Stimulated activated CD4-positive, alpha-beta T cell treated with anti-CD3 and anti-CD28 coated beads, TNF-alpha, amount 100 ng/mL, for 1 hour (primary cell): ENCODE measurements at regions not wholly inside any gene's neighbourhood (a gene's known extent, or its start where the extent isn't known, plus 50 kb on each side); places are given as distances from the start of the nearest gene placed in this dataset.

Experiments
- DNase-seq, 3 donors: peaks; one replicate each; pipeline ENCODE4 v3.0.0-alpha.2; 2020; ENCODE audit warnings: low read depth in 3 of 3, low spot score in 1 of 3

GRCh38 chr5:167661605-167662004 lies 629.8 kb upstream of the WWC1 start:
- no peak for DNase-seq

GRCh38 chr5:167664222-167664804 lies 627.1 kb upstream of the WWC1 start:
- DNase-seq = no peak

- no peak for DNase-seq
These were observed 625.5 kb upstream of the WWC1 start for GRCh38 chr5:167665841-167666375.

- no peak for DNase-seq
These were observed 620.3 kb upstream of the WWC1 start for GRCh38 chr5:167671176-167671575.

GRCh38 chr5:167673942-167674341 lies 617.5 kb upstream of the WWC1 start:
- no peak for DNase-seq

- no peak for DNase-seq
These were observed 613.0 kb upstream of the WWC1 start for GRCh38 chr5:167678481-167678880.

GRCh38 chr5:167684251-167684650 lies 607.2 kb upstream of the WWC1 start:
- DNase-seq = no peak

- no peak for DNase-seq
These were observed 602.9 kb upstream of the WWC1 start for GRCh38 chr5:167688341-167689130.

GRCh38 chr5:167694325-167695147 lies 596.9 kb upstream of the WWC1 start:
- DNase-seq = no peak

GRCh38 chr5:167696558-167697314 lies 594.7 kb upstream of the WWC1 start:
- no peak for DNase-seq

GRCh38 chr5:167699432-167699831 lies 592.0 kb upstream of the WWC1 start:
- DNase-seq = no peak

- DNase-seq = no peak
These were observed 590.4 kb upstream of the WWC1 start for GRCh38 chr5:167701051-167701450.

- DNase-seq = no peak
These were observed 589.4 kb upstream of the WWC1 start for GRCh38 chr5:167702014-167702413.

- DNase-seq = no peak
These were observed 583.0 kb upstream of the WWC1 start for GRCh38 chr5:167708449-167708848.

- no peak for DNase-seq
These were observed 581.8 kb upstream of the WWC1 start for GRCh38 chr5:167709625-167710024.

GRCh38 chr5:167710444-167711073 lies 580.9 kb upstream of the WWC1 start:
- DNase-seq = no peak

- no peak for DNase-seq
These were observed 578.4 kb upstream of the WWC1 start for GRCh38 chr5:167712986-167713585.

GRCh38 chr5:167713896-167714295 lies 577.5 kb upstream of the WWC1 start:
- no peak for DNase-seq

- DNase-seq = no peak
These were observed 575.2 kb upstream of the WWC1 start for GRCh38 chr5:167716126-167716775.

- no peak for DNase-seq
These were observed 571.2 kb upstream of the WWC1 start for GRCh38 chr5:167720259-167720658.
